H1 (cell line): ENCODE measurements at regions not wholly inside any gene's neighbourhood (a gene's known extent, or its start where the extent isn't known, plus 50 kb on each side); places are given as distances from the start of the nearest gene placed in this dataset.

Experiments
- CTCF ChIA-PET: fragments of 300-600 bp; sonication (Branson Sonifier 250); formaldehyde crosslinking; loops from one replicate; lab custom pipeline; 2021; ENCODE audit not compliant: partially characterized antibody; lab: Charles Lee
- POLR2A ChIA-PET: fragments of 300-600 bp; sonication (Branson Sonifier 250); formaldehyde crosslinking; loops from one replicate; lab custom pipeline; 2021; ENCODE audit warnings: inconsistent platforms; ENCODE audit not compliant: partially characterized antibody; lab: Charles Lee
- DNase-seq, 2 experiments: peaks; one replicate each; pipeline versions ENCODE4 v3.0.0 to v3.0.0-alpha.2; 2010 to 2022; ENCODE audit warnings: low spot score in 2 of 2, low read depth in 1 of 2, mixed read lengths in 1 of 2
- FAIRE-seq: peaks from 2 replicates; lab custom pipeline; 2011; peaks lifted over from hg19 to GRCh38; lab: Jason Lieb, UNC
- H2AFZ ChIP-seq: 2 replicates; pipeline ENCODE4 v1.8.1; 2012; ENCODE audit warnings: low read length, inconsistent platforms
- H2AK5ac ChIP-seq: 2 replicates; pipeline ENCODE4 v1.6.1; 2013; ENCODE audit warnings: low read depth, low read length
- H2BK120ac ChIP-seq: replicated peaks from 2 replicates; pipeline ENCODE3; 2013; ENCODE audit warnings: low read depth, low read length, inconsistent platforms
- H2BK12ac ChIP-seq: 2 replicates; pipeline ENCODE4 v1.6.1; 2013; ENCODE audit warnings: low read depth, low read length
- H2BK15ac ChIP-seq: 2 replicates; pipeline ENCODE4 v1.6.1; 2013; ENCODE audit warnings: low read length
- H2BK20ac ChIP-seq: 2 replicates; pipeline ENCODE4 v1.6.1; 2013; ENCODE audit warnings: low read length
- H2BK5ac ChIP-seq: 2 replicates; pipeline ENCODE4 v1.6.1; 2013; ENCODE audit warnings: low read depth, low read length
- H3K14ac ChIP-seq: 2 replicates; pipeline ENCODE4 v1.6.1; 2013; ENCODE audit warnings: inconsistent platforms; ENCODE audit not compliant: insufficient read length
- H3K18ac ChIP-seq: 2 replicates; pipeline ENCODE4 v1.6.1; 2013; ENCODE audit warnings: low read length; ENCODE audit errors: extremely low read depth
- H3K23ac ChIP-seq: 2 replicates; pipeline ENCODE4 v1.6.1; 2013; ENCODE audit warnings: inconsistent platforms; ENCODE audit not compliant: insufficient read length
- H3K23me2 ChIP-seq: 2 replicates; pipeline ENCODE4 v1.6.1; 2013; ENCODE audit warnings: low read depth, low read length
- H3K27ac ChIP-seq: 2 replicates; pipeline ENCODE4 v1.6.1; 2011; ENCODE audit warnings: low read depth, low read length, inconsistent platforms
- H3K27me3 ChIP-seq, 4 experiments: replicated peaks in 1 of 4; 1 replicate in 1 of 4; 2 replicates in 3 of 4; pipeline versions ENCODE4 v1.6.1 to v1.8.1; 2011 to 2013; ENCODE audit warnings: low read length in 3 of 4, mild to moderate bottlenecking in 3 of 4, inconsistent platforms in 2 of 4, mixed read lengths in 2 of 4, moderate library complexity in 1 of 4; ENCODE audit not compliant: control insufficient read depth in 3 of 4, insufficient read depth in 3 of 4; ENCODE audit errors: extremely low read depth in 1 of 4
- H3K36me3 ChIP-seq, 4 experiments: 2 replicates each; pipeline versions ENCODE4 v1.6.1 to v1.8.1; 2011 to 2013; ENCODE audit warnings: mild to moderate bottlenecking in 4 of 4, low read length in 3 of 4, moderate library complexity in 2 of 4, control low read depth in 1 of 4, inconsistent platforms in 1 of 4; ENCODE audit not compliant: insufficient read depth in 4 of 4, control insufficient read depth in 2 of 4
- H3K4ac ChIP-seq: replicated peaks from 2 replicates; pipeline ENCODE3; 2013; ENCODE audit warnings: low read length, low read depth, mixed read lengths, inconsistent platforms; ENCODE audit not compliant: insufficient read length
- H3K4me1 ChIP-seq, 4 experiments: replicated peaks in 1 of 4; 1 replicate in 1 of 4; 2 replicates in 3 of 4; pipeline versions ENCODE4 v1.6.1 to v1.8.1; 2011 to 2013; ENCODE audit warnings: low read length in 3 of 4, inconsistent platforms in 2 of 4, mixed read lengths in 1 of 4; ENCODE audit not compliant: insufficient read depth in 4 of 4, control insufficient read depth in 3 of 4
- H3K4me2 ChIP-seq, 2 experiments: 2 replicates each; pipeline versions ENCODE4 v1.6.1 to v1.8.1; 2011 to 2013; ENCODE audit warnings: low read depth in 2 of 2, low read length in 2 of 2, control low read depth in 1 of 2, inconsistent platforms in 1 of 2, mild to moderate bottlenecking in 1 of 2; ENCODE audit not compliant: insufficient read depth in 1 of 2
- H3K4me3 ChIP-seq, 4 experiments: fragments of 200-600, 300-600 bp in 1 of 4; sonication (generic), shearing (Covaris generic), sonication (Bioruptor Twin) in 1 of 4; 2 replicates each; pipeline versions ENCODE4 v1.5.1 to v1.8.1; 2011 to 2016; ENCODE audit warnings: low read length in 4 of 4, low read depth in 3 of 4, control low read depth in 2 of 4, inconsistent platforms in 2 of 4, mild to moderate bottlenecking in 2 of 4, mixed read lengths in 1 of 4, moderate library complexity in 1 of 4; ENCODE audit not compliant: insufficient read depth in 2 of 4; ENCODE audit errors: extremely low read depth in 1 of 4
- H3K56ac ChIP-seq: replicated peaks from 2 replicates; pipeline ENCODE3; 2013; ENCODE audit warnings: low read depth, mild to moderate bottlenecking, mixed read lengths, low read length, inconsistent platforms; ENCODE audit not compliant: insufficient read length
- H3K79me1 ChIP-seq: 2 replicates; pipeline ENCODE4 v1.6.1; 2013; ENCODE audit warnings: low read depth, low read length, control low read depth
- H3K79me2 ChIP-seq, 2 experiments: 2 replicates each; pipeline versions ENCODE4 v1.6.1 to v1.8.1; 2012 to 2013; ENCODE audit warnings: low read length in 2 of 2, mild to moderate bottlenecking in 2 of 2, inconsistent platforms in 1 of 2; ENCODE audit not compliant: insufficient read depth in 2 of 2, control insufficient read depth in 1 of 2
- H3K9ac ChIP-seq, 4 experiments: replicated peaks in 1 of 4; 1 replicate in 1 of 4; 2 replicates in 3 of 4; pipeline versions ENCODE4 v1.6.1 to v1.8.1; 2011 to 2013; ENCODE audit warnings: low read depth in 3 of 4, low read length in 3 of 4, control low read depth in 2 of 4, mild to moderate bottlenecking in 2 of 4, moderate library complexity in 2 of 4, inconsistent platforms in 1 of 4; ENCODE audit errors: extremely low read depth in 1 of 4
- H3K9me3 ChIP-seq, 2 experiments: 2 replicates each; pipeline versions ENCODE4 v1.6.1 to v1.8.1; 2012 to 2013; ENCODE audit warnings: mild to moderate bottlenecking in 2 of 2, moderate library complexity in 2 of 2, control low read depth in 1 of 2, inconsistent platforms in 1 of 2, low read depth in 1 of 2, low read length in 1 of 2, mixed read lengths in 1 of 2; ENCODE audit not compliant: insufficient read depth in 2 of 2
- H4K20me1 ChIP-seq, 2 experiments: replicated peaks in 1 of 2; 2 replicates each; pipeline versions ENCODE3 to v1.8.1; 2011 to 2013; ENCODE audit warnings: inconsistent platforms in 2 of 2, low read length in 2 of 2, mild to moderate bottlenecking in 1 of 2; ENCODE audit not compliant: insufficient read depth in 2 of 2, control insufficient read depth in 1 of 2
- H4K5ac ChIP-seq: 2 replicates; pipeline ENCODE4 v1.6.1; 2013; ENCODE audit warnings: low read length, low read depth, mixed read lengths, inconsistent platforms; ENCODE audit not compliant: insufficient read length
- H4K8ac ChIP-seq: 2 replicates; pipeline ENCODE4 v1.8.0; 2013; ENCODE audit warnings: mild to moderate bottlenecking, moderate library complexity, low read length, inconsistent platforms; ENCODE audit not compliant: insufficient read depth; ENCODE audit errors: extremely low read depth
- H4K91ac ChIP-seq: replicated peaks from 2 replicates; pipeline ENCODE3; 2013; ENCODE audit warnings: low read length, mixed read lengths, inconsistent platforms; ENCODE audit not compliant: insufficient read length
- ASH2L ChIP-seq: fragments of 200-600, 300-600 bp; sonication (generic); IDR thresholded peaks from one replicate; pipeline ENCODE4 v1.7.1; 2017; ENCODE audit warnings: low read length
- CTCF ChIP-seq, 3 experiments: IDR thresholded peaks; 1 replicate in 2 of 3; 2 replicates in 1 of 3; pipeline versions ENCODE4 v1.5.1 to v1.6.1; 2011; ENCODE audit warnings: low read length in 3 of 3, mild to moderate bottlenecking in 3 of 3, inconsistent platforms in 2 of 3, low read depth in 1 of 3, moderate library complexity in 1 of 3; ENCODE audit not compliant: insufficient read depth in 1 of 3; ENCODE audit errors: control extremely low read depth in 1 of 3
- E2F6 ChIP-seq: IDR thresholded peaks from 2 replicates; pipeline ENCODE4 v1.6.1; 2012; ENCODE audit warnings: inconsistent platforms
- EZH2 ChIP-seq: fragments of 200-600 bp; sonication (generic); IDR thresholded peaks from 2 replicates; pipeline ENCODE4 v1.7.1; 2012; ENCODE audit warnings: low read depth, mild to moderate bottlenecking, moderate library complexity, low read length, inconsistent platforms; ENCODE audit not compliant: severe bottlenecking
- PHF8 ChIP-seq: fragments of 200-600 bp; sonication (generic); conservative IDR thresholded peaks from 2 replicates; pipeline ENCODE4 v1.7.1; 2012; ENCODE audit warnings: low read depth, mild to moderate bottlenecking, inconsistent platforms, low read length, moderate library complexity
- SIN3A ChIP-seq, 2 experiments: IDR thresholded peaks in 1 of 2; conservative IDR thresholded peaks in 1 of 2; 2 replicates each; pipeline ENCODE4 v1.6.1; 2011 to 2012; ENCODE audit warnings: low read length in 2 of 2, improper control_type of control experiment in 1 of 2, low read depth in 1 of 2, mild to moderate bottlenecking in 1 of 2
- SUZ12 ChIP-seq: fragments of 200-600 bp; sonication (generic); IDR thresholded peaks from 2 replicates; pipeline ENCODE4 v1.6.1; 2012; ENCODE audit warnings: mild to moderate bottlenecking, inconsistent platforms, low read length, moderate library complexity, mixed read lengths

GRCh38 chr21:38097789-38098188 is 159.0 kb upstream of the KCNJ15 start:
- no peak overlapping the region for H2BK15ac ChIP-seq
- no peak overlapping the region for H4K8ac ChIP-seq
- no peak overlapping the region for H3K9ac ChIP-seq
- CTCF ChIA-PET: no interaction called here
- H4K20me1 ChIP-seq: no peaks in the 10 kb centered on the region
- H3K4me1 ChIP-seq: no peaks in the 10 kb centered on the region
- TF ChIP-seq PHF8 (no peak), CTCF (IDR thresholded peaks at IDR 0.05; ENCODE audit: control extremely low read depth in 1 of 3, insufficient read depth in 1 of 3, low read depth in 1 of 3, low read length in 3 of 3) (no peak), ASH2L (no peak), E2F6 (no peak), SIN3A (conservative IDR thresholded peaks at IDR 0.05 in 1 of 2, IDR thresholded peaks at IDR 0.05 in 1 of 2; ENCODE audit: low read depth in 1 of 2, low read length in 2 of 2) (no peak), EZH2 (no peak), SUZ12 (no peak)
- TF ChIP-seq, all 59 proteins: peak for 0
- Histone ChIP-seq H2AFZ (no peak overlapping the region), H3K9me3 (0 out of 4 replicates have a peak, but pooled peaks cover 0 to 5% of the 10 kb centered on the region in 2 experiments), H2BK12ac (no peak overlapping the region), H2BK20ac (no peak overlapping the region), H3K36me3 (no peaks in the 10 kb centered on the region), H3K27ac (no peak overlapping the region), H3K18ac (no peak overlapping the region), H3K4me3 (no peak overlapping the region), H3K23ac (no peak overlapping the region), H2BK5ac (no peak overlapping the region), H3K4me2 (no peak overlapping the region), H2BK120ac (no peak overlapping the region), H3K56ac (no peak overlapping the region), H3K79me1 (no peaks in the 10 kb centered on the region), H2AK5ac (no peak overlapping the region), H3K14ac (no peak overlapping the region), H4K91ac (no peak overlapping the region), H4K5ac (no peak overlapping the region), H3K27me3 (no peaks in the 10 kb centered on the region), H3K4ac (no peak overlapping the region), H3K23me2 (no peaks in the 10 kb centered on the region), H3K79me2 (no peaks in the 10 kb centered on the region)
- POLR2A ChIA-PET: no interaction called here
- DNase-seq (no peak), FAIRE-seq (no peak)
